ENCODE measurements at regions not wholly inside any gene's neighbourhood (a gene's known extent, or its start where the extent isn't known, plus 50 kb on each side); places are given as distances from the start of the nearest gene placed in this dataset.

DNA sequence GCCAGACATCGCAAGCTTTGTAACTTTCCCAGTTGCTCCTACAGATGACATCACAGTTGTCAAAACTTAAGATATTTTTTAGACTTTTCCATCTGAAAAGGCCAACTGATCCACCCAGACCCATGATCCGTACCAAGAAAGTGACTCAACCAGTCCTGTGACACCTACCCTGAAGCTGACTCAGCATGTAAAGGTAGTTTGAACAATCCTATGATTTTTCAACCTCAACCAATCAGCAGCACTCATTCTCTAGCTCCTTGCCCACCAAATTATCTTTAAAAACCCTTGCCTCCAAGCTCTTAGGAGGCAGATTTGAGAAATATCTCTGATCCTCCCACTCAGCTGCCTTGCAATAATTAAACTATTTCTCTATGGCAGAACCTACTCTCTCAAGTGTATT, 1686.7 kb upstream of the LRRTM1 start:
- Histone ChIP-seq H3K36me3 (no peaks in the 10 kb centered on the region), H3K4me1 (no peaks in the 10 kb centered on the region), H3K9me3 (no peaks in the 10 kb centered on the region), H3K27ac (no peak overlapping the region), H3K27me3 (no peaks in the 10 kb centered on the region), H3K4me3 (no peak overlapping the region)
- no peak for DNase-seq (ENCODE audit: low spot score in 2 of 2)
- TF ChIP-seq, protein P1, sequence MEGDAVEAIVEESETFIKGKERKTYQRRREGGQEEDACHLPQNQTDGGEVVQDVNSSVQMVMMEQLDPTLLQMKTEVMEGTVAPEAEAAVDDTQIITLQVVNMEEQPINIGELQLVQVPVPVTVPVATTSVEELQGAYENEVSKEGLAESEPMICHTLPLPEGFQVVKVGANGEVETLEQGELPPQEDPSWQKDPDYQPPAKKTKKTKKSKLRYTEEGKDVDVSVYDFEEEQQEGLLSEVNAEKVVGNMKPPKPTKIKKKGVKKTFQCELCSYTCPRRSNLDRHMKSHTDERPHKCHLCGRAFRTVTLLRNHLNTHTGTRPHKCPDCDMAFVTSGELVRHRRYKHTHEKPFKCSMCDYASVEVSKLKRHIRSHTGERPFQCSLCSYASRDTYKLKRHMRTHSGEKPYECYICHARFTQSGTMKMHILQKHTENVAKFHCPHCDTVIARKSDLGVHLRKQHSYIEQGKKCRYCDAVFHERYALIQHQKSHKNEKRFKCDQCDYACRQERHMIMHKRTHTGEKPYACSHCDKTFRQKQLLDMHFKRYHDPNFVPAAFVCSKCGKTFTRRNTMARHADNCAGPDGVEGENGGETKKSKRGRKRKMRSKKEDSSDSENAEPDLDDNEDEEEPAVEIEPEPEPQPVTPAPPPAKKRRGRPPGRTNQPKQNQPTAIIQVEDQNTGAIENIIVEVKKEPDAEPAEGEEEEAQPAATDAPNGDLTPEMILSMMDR (IDR thresholded peaks at IDR 0.05) = no peak
- no peak for TF ChIP-seq POLR2A (IDR thresholded peaks at IDR 0.05)
- intact Hi-C loops (cut with DNase I; ENCODE audit: low total_unique reads) = no loop called here

DNA sequence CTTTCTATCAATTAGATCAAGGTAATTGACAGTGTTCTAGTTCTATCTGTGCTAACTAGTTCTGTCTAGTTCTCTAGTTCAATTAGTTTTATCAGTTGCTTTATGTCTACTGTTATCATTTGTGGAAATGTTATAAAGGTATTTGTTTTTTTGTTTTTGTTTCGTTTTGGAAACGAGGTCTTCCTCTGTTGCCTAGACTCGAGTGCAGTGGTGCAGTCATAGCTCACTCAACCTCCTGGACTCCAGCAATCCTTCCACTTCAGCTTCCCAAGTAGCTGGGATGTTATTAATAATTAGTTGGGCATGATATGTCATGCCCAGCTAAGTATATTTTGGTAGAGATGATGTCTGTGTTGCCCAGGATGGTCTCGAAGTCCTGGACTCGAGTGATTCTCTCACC, 1682.8 kb upstream of the LRRTM1 start:
- DNase-seq (ENCODE audit: low spot score in 2 of 2) = no peak
- intact Hi-C loops (cut with DNase I; ENCODE audit: low total_unique reads) = no loop called here
- H3K27ac ChIP-seq = no peak overlapping the region
- H3K27me3 ChIP-seq = no peaks in the 10 kb centered on the region
- no peak overlapping the region for H3K4me3 ChIP-seq
- peaks cover 0 to 3% of the 10 kb centered on the region in 2 donors for H3K9me3 ChIP-seq
- H3K36me3 ChIP-seq = no peaks in the 10 kb centered on the region
- TF ChIP-seq POLR2AphosphoS5 (IDR thresholded peaks at IDR 0.05) (no peak), POLR2A (IDR thresholded peaks at IDR 0.05) (no peak)
- TF ChIP-seq, protein P1 (IDR thresholded peaks at IDR 0.05) = no peak
- H3K4me1 ChIP-seq = no peaks in the 10 kb centered on the region

DNA sequence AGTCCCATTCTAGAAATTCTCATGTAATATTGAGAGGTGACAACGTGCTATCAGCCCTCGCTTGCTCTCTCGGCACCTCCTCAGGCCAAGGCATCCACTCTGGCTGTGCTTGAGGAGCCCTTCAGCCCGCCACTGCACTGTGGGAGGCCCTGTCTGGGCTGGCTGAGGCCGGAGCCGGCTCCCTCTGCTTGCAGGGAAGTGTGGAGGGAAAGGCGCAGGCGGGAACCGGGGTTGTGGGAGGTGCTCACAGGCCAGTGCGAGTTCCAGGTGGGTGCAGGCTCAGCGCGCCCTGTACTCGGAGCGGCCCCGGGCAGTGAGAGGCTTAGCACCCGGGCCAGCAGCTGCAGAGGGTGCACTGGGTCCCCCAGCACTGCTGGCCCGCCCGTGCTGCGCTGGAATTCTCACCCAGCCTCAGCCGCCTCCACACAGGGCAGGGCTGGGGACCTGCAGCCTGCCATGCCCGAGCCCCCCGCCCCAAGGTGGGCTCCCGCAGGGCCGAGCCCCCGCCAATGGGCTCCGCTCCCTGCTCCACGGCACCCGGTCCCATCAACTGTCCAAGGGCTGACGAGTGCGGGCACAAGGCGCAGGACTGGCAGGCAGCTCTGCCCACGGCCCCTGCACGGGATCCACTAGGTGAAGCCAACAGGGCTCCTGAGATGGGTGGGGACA, 1680.6 kb upstream of the LRRTM1 start:
- intact Hi-C loops (cut with DNase I; ENCODE audit: low total_unique reads) = no loop called here
- TF ChIP-seq POLR2AphosphoS5 (IDR thresholded peaks at IDR 0.05) (no peak), POLR2A (IDR thresholded peaks at IDR 0.05) (no peak)
- TF ChIP-seq, protein P1 (IDR thresholded peaks at IDR 0.05) = no peak
- no peaks in the 10 kb centered on the region for H3K27me3 ChIP-seq
- no peak overlapping the region for H3K4me3 ChIP-seq
- peaks cover 0 to 3% of the 10 kb centered on the region in 2 donors for H3K9me3 ChIP-seq
- H3K36me3 ChIP-seq = no peaks in the 10 kb centered on the region
- no peaks in the 10 kb centered on the region for H3K4me1 ChIP-seq
- H3K27ac ChIP-seq = no peak overlapping the region
- DNase-seq (ENCODE audit: low spot score in 2 of 2) = no peak

DNA sequence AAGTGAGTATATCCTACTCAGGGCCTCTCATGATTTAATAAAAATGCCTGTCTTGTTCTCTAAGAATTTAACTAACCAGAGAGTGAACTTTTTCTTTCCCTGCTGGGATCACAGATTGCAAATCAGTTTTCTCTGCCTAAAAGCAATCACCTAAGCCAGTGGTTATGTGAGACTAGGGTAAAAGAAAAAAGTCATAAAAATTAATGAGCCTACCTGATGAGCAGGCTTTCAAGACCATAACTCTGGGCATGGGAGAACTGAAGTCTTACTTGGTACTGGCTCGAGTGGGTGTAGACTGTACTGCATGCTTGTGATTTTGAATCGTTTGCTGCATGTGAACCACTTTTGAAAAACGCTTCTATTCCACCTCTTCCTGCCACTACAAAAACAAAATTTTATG, 1677.0 kb upstream of the LRRTM1 start:
- intact Hi-C loops (cut with DNase I; ENCODE audit: low total_unique reads) = no loop called here
- Histone ChIP-seq H3K27me3 (no peaks in the 10 kb centered on the region), H3K4me1 (no peaks in the 10 kb centered on the region)

DNA sequence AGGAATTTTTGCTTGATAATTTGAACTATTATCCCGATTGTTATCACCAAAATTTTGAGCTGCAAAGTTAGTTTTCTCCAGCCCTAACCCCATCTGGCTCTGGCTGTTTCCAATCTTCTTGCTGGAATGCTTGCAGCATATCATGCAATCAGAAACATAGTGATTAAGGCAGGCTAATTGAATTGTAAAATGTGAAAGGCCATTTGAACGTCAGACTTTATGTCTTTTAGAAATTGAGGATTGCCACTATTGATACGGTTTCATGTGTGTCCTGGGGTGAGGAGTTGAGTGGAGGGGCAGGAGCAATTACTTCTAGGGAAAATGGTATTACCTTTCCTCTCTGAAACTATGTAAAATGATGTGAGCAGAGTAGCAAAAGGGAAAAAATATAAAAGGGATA, 1674.5 kb upstream of the LRRTM1 start:
- Histone ChIP-seq H3K4me1 (no peaks in the 10 kb centered on the region), H3K27me3 (no peaks in the 10 kb centered on the region), H3K4me3 (no peak overlapping the region), H3K27ac (no peak overlapping the region), H3K36me3 (no peaks in the 10 kb centered on the region), H3K9me3 (no peaks in the 10 kb centered on the region)
- DNase-seq (ENCODE audit: low spot score in 2 of 2) = no peak
- intact Hi-C loops (cut with DNase I; ENCODE audit: low total_unique reads) = no loop called here
- TF ChIP-seq POLR2A (IDR thresholded peaks at IDR 0.05) = no peak

More for the DNA sequence above, 1677.0 kb upstream of the LRRTM1 start:
- TF ChIP-seq, protein P1 (IDR thresholded peaks at IDR 0.05) = no peak
- TF ChIP-seq POLR2AphosphoS5 (IDR thresholded peaks at IDR 0.05) = no peak
- TF ChIP-seq POLR2A (IDR thresholded peaks at IDR 0.05) = no peak
- no peak overlapping the region for H3K4me3 ChIP-seq
- DNase-seq (ENCODE audit: low spot score in 2 of 2) = no peak
- H3K27ac ChIP-seq = no peak overlapping the region
- peaks cover 0 to 3% of the 10 kb centered on the region in 2 donors for H3K9me3 ChIP-seq
- H3K36me3 ChIP-seq = no peaks in the 10 kb centered on the region

DNA sequence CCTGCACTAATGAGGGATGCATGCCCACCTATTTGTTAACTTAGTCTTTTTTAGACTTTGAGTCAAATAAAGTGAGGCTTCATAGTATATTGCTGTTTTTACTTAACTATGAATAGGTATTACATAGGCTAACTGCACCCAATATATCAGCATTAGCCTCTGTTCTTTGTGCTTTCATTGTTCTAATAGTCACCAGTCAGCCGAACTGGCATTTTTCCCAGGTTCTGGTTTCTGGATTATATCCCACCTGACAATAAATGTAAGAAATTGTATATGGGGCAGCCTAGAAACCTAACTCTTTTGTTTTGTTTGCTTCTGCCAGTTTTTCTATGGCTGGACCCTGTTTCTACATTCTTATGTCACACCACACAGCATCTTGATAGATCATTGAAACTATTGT, 1672.4 kb upstream of the LRRTM1 start:
- TF ChIP-seq, protein P1 (IDR thresholded peaks at IDR 0.05) = no peak
- TF ChIP-seq POLR2AphosphoS5 (IDR thresholded peaks at IDR 0.05) (no peak), POLR2A (IDR thresholded peaks at IDR 0.05) (no peak)
- Histone ChIP-seq H3K27ac (no peak overlapping the region), H3K27me3 (no peaks in the 10 kb centered on the region), H3K9me3 (no peaks in the 10 kb centered on the region), H3K4me3 (no peak overlapping the region), H3K36me3 (no peaks in the 10 kb centered on the region), H3K4me1 (no peaks in the 10 kb centered on the region)
- DNase-seq (ENCODE audit: low spot score in 2 of 2) = no peak
- intact Hi-C loops (cut with DNase I; ENCODE audit: low total_unique reads) = no loop called here

All from breast epithelium (tissue), 4 donors.